ENCODE measurements at regions not wholly inside any gene's neighbourhood (a gene's known extent, or its start where the extent isn't known, plus 50 kb on each side); places are given as distances from the start of the nearest gene placed in this dataset.
"Not testable (repeated sequence)": the region's sequence is repeated elsewhere in the genome, so short reads cannot be mapped to it uniquely, and the experiment has no call there.

- H3K4me3 Mint-ChIP-seq; H3K27me3 Mint-ChIP-seq; H3K4me1 Mint-ChIP-seq; POLR2A ChIA-PET; CTCF ChIA-PET; H3K9me3 Mint-ChIP-seq; H3K36me3 Mint-ChIP-seq (ENCODE audit: low read depth); DNase-seq; H3K27ac Mint-ChIP-seq: not testable (repeated sequence)
These were observed 323.8 kb upstream of the CCL2 start for GRCh38 chr17:33931148-33931814.

- H3K9me3 Mint-ChIP-seq: no peaks in the 10 kb centered on the region
- peaks cover 3% of the 10 kb centered on the region for H3K27me3 Mint-ChIP-seq
- no peak overlapping the region for H3K27ac Mint-ChIP-seq
- no peaks in the 10 kb centered on the region for H3K36me3 Mint-ChIP-seq (ENCODE audit: low read depth)
- no peak overlapping the region for H3K4me3 Mint-ChIP-seq
- H3K4me1 Mint-ChIP-seq: no peaks in the 10 kb centered on the region
- DNase-seq: no peak
- POLR2A ChIA-PET: no interaction called here
- CTCF ChIA-PET: interaction anchor here (1.6 kb wide), 1 partner anchor 15 kb away, joined by 4 read pairs; no protein-coding TSS in a partner anchor
These were observed 322.1 kb upstream of the CCL2 start for GRCh38 chr17:33932996-33933395.

- Mint-ChIP-seq H3K4me3 (no peak overlapping the region), H3K9me3 (no peaks in the 10 kb centered on the region), H3K36me3 (ENCODE audit: low read depth) (no peaks in the 10 kb centered on the region), H3K27ac (no peak overlapping the region), H3K4me1 (no peaks in the 10 kb centered on the region), H3K27me3 (peaks cover 3% of the 10 kb centered on the region)
- ChIA-PET POLR2A (no interaction called here), CTCF (interaction anchor here (1.6 kb wide), 1 partner anchor 14 kb away, joined by 4 read pairs; no protein-coding TSS in a partner anchor)
- DNase-seq: no peak
These were observed 321.5 kb upstream of the CCL2 start for GRCh38 chr17:33933576-33933975.

GRCh38 chr17:33934696-33935095 is 320.4 kb upstream of the CCL2 start:
- DNase-seq: no peak
- H3K27ac Mint-ChIP-seq: no peak overlapping the region
- no peaks in the 10 kb centered on the region for H3K36me3 Mint-ChIP-seq (ENCODE audit: low read depth)
- ChIA-PET CTCF (no interaction called here), POLR2A (no interaction called here)
- H3K4me3 Mint-ChIP-seq: no peak overlapping the region
- H3K4me1 Mint-ChIP-seq: no peaks in the 10 kb centered on the region
- no peaks in the 10 kb centered on the region for H3K9me3 Mint-ChIP-seq
- H3K27me3 Mint-ChIP-seq: peaks cover 7% of the 10 kb centered on the region

- CTCF ChIA-PET: no interaction called here
- DNase-seq: no peak
- POLR2A ChIA-PET: no interaction called here
- no peak overlapping the region for H3K27ac Mint-ChIP-seq
- H3K9me3 Mint-ChIP-seq: no peaks in the 10 kb centered on the region
- no peaks in the 10 kb centered on the region for H3K4me1 Mint-ChIP-seq
- H3K36me3 Mint-ChIP-seq (ENCODE audit: low read depth): no peaks in the 10 kb centered on the region
- H3K27me3 Mint-ChIP-seq: peaks cover 7% of the 10 kb centered on the region
- no peak overlapping the region for H3K4me3 Mint-ChIP-seq
These were observed 319.3 kb upstream of the CCL2 start for GRCh38 chr17:33935822-33936221.

GRCh38 chr17:33936764-33937163 is 318.3 kb upstream of the CCL2 start:
- H3K4me3 Mint-ChIP-seq: no peak overlapping the region
- no peaks in the 10 kb centered on the region for H3K36me3 Mint-ChIP-seq (ENCODE audit: low read depth)
- no peak for DNase-seq
- no peaks in the 10 kb centered on the region for H3K9me3 Mint-ChIP-seq
- POLR2A ChIA-PET: no interaction called here
- CTCF ChIA-PET: no interaction called here
- peaks cover 7% of the 10 kb centered on the region for H3K27me3 Mint-ChIP-seq
- no peak overlapping the region for H3K27ac Mint-ChIP-seq
- H3K4me1 Mint-ChIP-seq: no peaks in the 10 kb centered on the region

GRCh38 chr17:33939959-33940358 is 315.1 kb upstream of the CCL2 start:
- POLR2A ChIA-PET: no interaction called here
- peaks cover 4% of the 10 kb centered on the region for H3K27me3 Mint-ChIP-seq
- H3K27ac Mint-ChIP-seq: no peak overlapping the region
- H3K9me3 Mint-ChIP-seq: no peaks in the 10 kb centered on the region
- DNase-seq: no peak
- CTCF ChIA-PET: no interaction called here
- no peak overlapping the region for H3K4me3 Mint-ChIP-seq
- no peaks in the 10 kb centered on the region for H3K36me3 Mint-ChIP-seq (ENCODE audit: low read depth)
- H3K4me1 Mint-ChIP-seq: peaks cover 2% of the 10 kb centered on the region

GRCh38 chr17:33940769-33941370 is 314.2 kb upstream of the CCL2 start:
- Mint-ChIP-seq H3K36me3 (ENCODE audit: low read depth) (no peaks in the 10 kb centered on the region), H3K4me3 (no peak overlapping the region), H3K9me3 (no peaks in the 10 kb centered on the region), H3K27me3 (peaks cover 4% of the 10 kb centered on the region), H3K27ac (no peak overlapping the region), H3K4me1 (peaks cover 2% of the 10 kb centered on the region)
- POLR2A ChIA-PET: no interaction called here
- DNase-seq: no peak
- CTCF ChIA-PET: interaction anchor here (0.7 kb wide), 1 partner anchor 278 kb away, joined by 4 read pairs; no protein-coding TSS in a partner anchor

GRCh38 chr17:33941744-33942143 is 313.3 kb upstream of the CCL2 start:
- DNase-seq: no peak
- Mint-ChIP-seq H3K36me3 (ENCODE audit: low read depth) (no peaks in the 10 kb centered on the region), H3K4me3 (no peak overlapping the region), H3K9me3 (no peaks in the 10 kb centered on the region), H3K27ac (no peak overlapping the region), H3K27me3 (peaks cover 7% of the 10 kb centered on the region), H3K4me1 (peaks cover 2% of the 10 kb centered on the region)
- ChIA-PET POLR2A (no interaction called here), CTCF (no interaction called here)

- ChIA-PET POLR2A (no interaction called here), CTCF (no interaction called here)
- Mint-ChIP-seq H3K9me3 (no peaks in the 10 kb centered on the region), H3K27me3 (peaks cover 12% of the 10 kb centered on the region), H3K4me1 (peaks cover 2% of the 10 kb centered on the region), H3K27ac (no peak overlapping the region), H3K36me3 (ENCODE audit: low read depth) (no peaks in the 10 kb centered on the region), H3K4me3 (no peak overlapping the region)
- no peak for DNase-seq
These were observed 312.7 kb upstream of the CCL2 start for GRCh38 chr17:33942414-33942813.

- Mint-ChIP-seq H3K9me3 (no peaks in the 10 kb centered on the region), H3K27ac (no peak overlapping the region), H3K36me3 (ENCODE audit: low read depth) (no peaks in the 10 kb centered on the region), H3K4me3 (no peak overlapping the region), H3K4me1 (peaks cover 2% of the 10 kb centered on the region), H3K27me3 (peaks cover 8% of the 10 kb centered on the region)
- POLR2A ChIA-PET: no interaction called here
- DNase-seq: no peak
- CTCF ChIA-PET: interaction anchor here (0.6 kb wide), 1 partner anchor 108 kb away, joined by 6 read pairs; no protein-coding TSS in a partner anchor
These were observed 310.7 kb upstream of the CCL2 start for GRCh38 chr17:33944412-33944811.

- Mint-ChIP-seq H3K27ac (no peak overlapping the region), H3K36me3 (ENCODE audit: low read depth) (no peaks in the 10 kb centered on the region), H3K4me3 (no peak overlapping the region), H3K4me1 (peaks cover 2% of the 10 kb centered on the region), H3K27me3 (peaks cover 8% of the 10 kb centered on the region), H3K9me3 (no peaks in the 10 kb centered on the region)
- ChIA-PET POLR2A (no interaction called here), CTCF (interaction anchor here (0.6 kb wide), 1 partner anchor 107 kb away, joined by 6 read pairs; no protein-coding TSS in a partner anchor)
- no peak for DNase-seq
These were observed 310.3 kb upstream of the CCL2 start for GRCh38 chr17:33944826-33945225.

GRCh38 chr17:33945646-33946546 is 309.2 kb upstream of the CCL2 start:
- no peak overlapping the region for H3K4me3 Mint-ChIP-seq
- ChIA-PET POLR2A (no interaction called here), CTCF (no interaction called here)

More at GRCh38 chr17:33945646-33946546, 309.2 kb upstream of the CCL2 start:
- H3K4me1 Mint-ChIP-seq: peaks cover 2% of the 10 kb centered on the region
- no peak for DNase-seq
- H3K27ac Mint-ChIP-seq: no peak overlapping the region
- H3K27me3 Mint-ChIP-seq: peaks cover 8% of the 10 kb centered on the region
- no peaks in the 10 kb centered on the region for H3K36me3 Mint-ChIP-seq (ENCODE audit: low read depth)
- no peaks in the 10 kb centered on the region for H3K9me3 Mint-ChIP-seq

All from activated CD4-positive, alpha-beta T cell treated with anti-CD3 and anti-CD28 coated beads, Interleukin-2, amount 10 ng/mL, durations not matched to agents 7 days and 5 days (primary cell).